Hematopoietic multipotent progenitor cell treated with erythropoietin and hydrocortisone succinate and interleukin-3 and kit ligand, for 17 days (in vitro differentiated cells): ENCODE measurements at regions not wholly inside any gene's neighbourhood (a gene's known extent, or its start where the extent isn't known, plus 50 kb on each side); places are given as distances from the start of the nearest gene placed in this dataset.

Source experiments
- DNase-seq: peaks from one replicate; pipeline ENCODE4 v3.0.0-alpha.2; 2015; ENCODE audit warnings: low spot score

DNA sequence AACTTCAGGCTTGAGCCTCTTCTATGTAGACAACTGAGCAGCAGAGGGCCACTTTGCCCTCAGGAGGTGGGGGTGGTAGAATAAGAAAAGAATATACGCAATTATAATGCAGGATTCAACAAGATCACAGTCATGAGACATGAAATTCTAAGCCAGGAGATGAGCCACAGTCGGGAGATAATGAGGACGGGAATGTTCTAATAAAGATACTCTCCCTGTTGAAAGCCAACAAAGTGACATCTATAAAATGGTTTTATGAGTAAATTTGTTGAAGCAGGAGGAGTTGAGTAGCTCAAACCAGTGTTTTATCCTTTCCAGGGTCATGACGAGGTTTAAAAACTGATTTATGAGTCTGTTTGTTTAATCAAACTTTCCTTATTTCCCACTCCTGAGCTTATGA, 152.0 kb upstream of the SERP2 start:
- no peak for DNase-seq

DNA sequence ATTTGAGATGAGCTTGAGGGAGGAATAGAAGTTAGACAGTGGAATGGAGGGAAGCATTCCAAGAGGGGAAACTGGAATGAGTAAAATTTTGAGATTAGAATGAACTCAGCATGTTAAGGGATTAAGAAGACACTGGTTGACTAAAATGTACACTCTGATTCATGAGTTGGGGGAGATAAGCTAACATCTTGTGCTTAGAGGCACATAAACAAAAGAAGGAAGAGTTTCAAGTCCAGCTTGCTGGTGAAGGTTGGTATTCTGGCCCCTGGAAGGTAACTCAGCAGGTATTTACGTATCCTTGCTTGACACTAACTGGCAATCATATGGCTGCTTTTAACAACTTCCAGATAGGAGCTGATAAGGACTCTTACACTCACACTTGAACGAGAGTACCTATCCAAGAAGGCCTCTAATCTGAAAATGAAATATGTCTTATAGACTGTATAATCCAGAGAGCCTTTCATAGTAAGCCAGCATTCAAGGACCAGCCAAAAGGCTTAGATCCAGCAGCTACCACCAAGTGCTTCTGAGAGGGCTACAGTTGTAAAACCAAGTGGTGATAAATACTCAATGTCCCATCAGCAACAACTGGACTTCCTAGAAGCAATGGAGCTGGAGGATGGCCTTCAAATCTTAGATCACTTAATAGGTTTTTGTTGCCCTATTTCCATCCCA, 149.7 kb upstream of the SERP2 start:
- no peak for DNase-seq

DNA sequence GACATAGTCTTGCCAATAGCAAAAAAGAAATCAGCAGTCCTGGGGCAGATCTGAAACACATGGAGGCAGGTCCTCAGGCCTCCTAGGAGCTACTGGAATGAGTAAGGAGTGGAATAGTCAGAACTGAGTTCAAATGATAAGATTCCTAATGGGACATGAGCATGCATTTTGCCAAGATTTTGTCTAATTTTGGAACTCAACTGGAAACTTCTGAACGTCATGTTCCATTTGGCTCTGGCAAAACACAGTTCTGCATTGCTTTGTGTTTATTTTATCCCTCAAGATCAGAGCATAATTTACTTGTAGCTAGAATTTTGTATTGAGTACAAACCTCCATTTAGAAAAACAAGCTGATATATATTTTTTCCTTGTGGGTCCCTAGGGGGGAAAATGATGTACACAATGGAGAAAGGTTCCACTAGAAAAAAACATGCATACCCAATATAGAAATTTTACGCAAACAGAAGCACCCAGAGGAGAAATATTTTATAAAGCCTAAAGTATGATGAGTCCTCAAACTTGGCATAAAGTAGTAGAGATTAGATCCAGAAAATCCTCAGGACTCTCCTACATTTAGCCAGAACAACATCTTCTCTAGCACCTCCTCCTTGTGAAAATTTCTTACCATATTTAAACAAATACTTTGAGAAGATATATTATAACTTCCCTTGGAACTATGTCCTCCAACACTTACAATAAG, 149.0 kb upstream of the SERP2 start:
- no peak for DNase-seq

DNA sequence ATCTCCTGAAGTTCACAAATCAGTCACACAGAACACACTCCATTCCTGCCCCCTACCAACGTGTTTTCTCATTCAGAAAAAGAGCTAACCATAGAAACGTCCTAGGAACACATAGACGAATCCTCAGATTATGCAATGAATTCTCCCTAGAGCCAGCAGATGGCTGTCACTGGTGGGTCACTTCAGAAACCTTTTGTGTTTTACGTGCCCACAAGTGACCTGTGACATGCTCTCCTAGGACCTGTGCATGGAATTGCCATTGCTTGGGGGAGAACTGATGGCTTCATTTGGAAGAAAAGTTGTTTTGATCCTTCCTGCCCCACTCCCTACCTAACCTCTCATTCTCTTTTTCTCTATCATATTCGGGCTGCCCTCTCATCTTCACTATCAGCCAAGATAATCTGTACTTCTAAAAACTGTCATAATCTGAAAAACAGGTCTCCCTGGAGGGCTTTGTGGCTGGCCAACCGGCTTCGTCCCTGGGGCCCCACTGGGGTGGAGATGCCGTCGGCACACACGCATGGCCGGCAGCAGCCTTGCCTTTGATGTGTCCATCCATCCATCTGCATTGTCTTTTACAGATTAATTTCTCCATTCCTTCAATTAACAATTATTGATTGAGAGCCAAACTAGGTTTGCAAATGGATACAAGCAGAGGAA, 144.1 kb upstream of the SERP2 start:
- no peak for DNase-seq

DNA sequence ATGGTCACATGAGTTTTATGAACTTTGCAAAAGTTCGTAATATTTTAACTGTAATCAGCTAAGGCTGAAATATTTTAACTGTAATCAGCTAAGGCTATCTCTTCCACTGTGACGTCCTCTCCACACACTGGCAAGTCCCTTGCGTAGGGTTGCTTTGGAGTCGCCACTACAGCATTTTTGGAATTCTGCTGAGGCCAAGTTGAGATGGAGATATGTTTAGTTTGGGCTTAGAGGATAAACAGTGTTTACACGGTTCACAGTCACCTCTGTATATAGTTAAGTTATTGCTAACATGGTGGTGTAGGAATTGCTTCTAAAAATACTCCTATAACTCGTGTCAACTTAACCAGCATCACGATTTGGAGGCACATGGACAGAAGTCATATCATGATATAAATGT, 143.6 kb upstream of the SERP2 start:
- no peak for DNase-seq

DNA sequence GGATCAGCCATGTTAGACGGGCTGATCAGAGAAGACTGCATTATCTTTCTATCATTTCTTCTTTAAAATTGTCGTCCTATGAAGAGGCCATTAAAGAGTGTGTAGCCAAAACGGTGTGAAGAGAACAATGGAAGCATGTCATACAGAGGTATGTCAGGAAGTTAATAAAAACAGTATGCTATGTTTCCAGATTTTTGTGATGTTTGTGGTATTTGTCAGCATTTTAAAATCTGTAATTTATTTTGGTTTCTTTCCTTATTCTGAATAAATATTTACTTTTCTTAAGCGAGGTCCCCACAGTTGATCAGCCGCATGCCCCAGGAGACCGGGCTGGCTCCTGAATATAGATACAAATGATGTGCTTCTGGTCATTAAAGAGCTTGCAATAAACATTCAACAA, 142.9 kb upstream of the SERP2 start:
- DNase-seq, result no peak

DNA sequence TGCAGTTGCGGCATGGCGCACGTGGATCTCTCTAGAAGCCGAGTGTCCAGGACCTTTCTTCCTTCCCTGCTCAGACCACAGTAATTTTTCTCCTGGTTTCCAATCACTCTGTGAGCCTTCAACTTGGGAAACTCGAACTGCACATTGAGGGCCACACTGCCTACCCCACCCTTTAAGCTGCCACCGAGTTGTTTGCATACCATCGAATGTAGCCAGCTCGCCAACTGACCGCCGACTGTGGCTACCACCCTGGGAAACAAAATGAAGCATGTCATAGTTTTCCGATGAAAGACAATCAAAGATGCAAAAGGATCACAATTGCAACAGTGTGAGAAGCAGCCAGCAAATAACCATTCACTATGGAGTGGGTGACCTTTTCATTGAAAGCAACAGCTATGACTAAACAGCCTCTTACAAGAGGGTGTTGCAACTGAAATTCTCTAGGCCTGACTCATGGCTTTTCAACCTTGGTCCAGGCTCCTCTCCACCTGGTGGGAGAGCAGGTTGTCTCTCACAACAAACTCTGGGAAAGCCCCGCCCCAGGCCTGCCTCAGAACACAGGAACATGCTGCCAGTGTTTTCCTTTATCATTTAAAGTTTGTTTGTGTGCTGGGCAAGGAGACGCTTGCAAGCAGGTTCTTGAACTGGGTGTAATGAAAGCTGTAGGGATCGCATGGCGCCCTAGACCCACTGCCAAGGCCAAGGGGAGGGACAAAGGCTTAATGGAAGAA, 141.7 kb upstream of the SERP2 start:
- no peak for DNase-seq

DNA sequence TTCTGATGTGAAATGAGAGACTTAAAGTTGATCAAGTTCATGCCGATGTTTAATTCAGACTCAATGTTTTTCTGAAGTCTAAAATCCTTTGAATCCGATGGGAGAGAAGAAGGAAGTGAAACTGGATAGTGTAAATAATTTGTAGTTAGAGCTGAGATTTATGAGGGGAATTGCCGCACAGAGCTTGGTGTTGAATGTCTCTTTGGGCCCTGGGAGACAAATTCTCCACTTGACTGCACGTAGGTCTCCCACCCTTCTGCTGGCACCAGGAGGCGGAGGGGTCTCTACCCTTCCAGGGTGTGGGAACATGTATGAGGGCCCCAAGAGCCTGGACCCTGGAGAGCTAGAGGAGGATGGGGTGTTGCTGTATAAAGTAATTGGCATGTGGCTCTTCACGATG, 140.8 kb upstream of the SERP2 start:
- DNase-seq, result no peak

DNA sequence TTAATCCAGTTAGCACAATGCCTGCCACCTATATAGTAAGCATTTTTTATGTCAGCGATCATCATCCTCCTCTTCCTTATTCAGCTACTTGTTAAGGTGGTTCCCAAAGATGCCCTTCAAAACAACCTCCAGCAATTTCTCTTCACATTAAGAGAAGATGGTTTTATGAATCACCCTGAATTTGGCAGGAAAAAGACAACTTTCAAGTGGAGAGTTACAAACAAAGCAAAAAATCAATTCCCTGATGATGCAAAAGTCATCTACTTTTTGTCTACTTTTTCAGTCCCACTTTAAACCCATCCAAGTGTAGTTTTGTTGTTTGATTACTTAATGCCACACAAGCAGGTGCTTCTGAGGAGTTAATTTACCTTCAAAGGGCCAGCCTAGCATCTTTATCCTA, 139.1 kb upstream of the SERP2 start:
- no peak for DNase-seq

DNA sequence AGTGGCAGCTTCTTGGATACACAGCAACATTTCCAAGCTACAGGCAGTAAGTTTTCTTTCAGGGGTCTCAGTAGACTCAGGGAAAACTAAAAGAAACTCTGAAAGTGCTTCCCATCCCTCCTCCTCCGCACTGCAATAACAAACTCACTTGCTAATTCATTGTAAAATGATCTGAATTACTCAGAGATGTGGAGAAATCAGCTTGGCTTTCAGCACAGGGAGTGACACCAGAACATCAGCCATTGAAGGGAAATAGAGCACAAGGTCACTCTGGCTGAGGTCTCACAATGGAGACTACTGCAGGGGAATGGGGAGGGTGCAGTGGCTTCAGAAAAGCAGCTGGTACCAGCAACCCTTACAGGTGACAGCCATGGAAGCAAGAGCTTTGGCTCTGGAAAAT, 137.3 kb upstream of the SERP2 start:
- no peak for DNase-seq

DNA sequence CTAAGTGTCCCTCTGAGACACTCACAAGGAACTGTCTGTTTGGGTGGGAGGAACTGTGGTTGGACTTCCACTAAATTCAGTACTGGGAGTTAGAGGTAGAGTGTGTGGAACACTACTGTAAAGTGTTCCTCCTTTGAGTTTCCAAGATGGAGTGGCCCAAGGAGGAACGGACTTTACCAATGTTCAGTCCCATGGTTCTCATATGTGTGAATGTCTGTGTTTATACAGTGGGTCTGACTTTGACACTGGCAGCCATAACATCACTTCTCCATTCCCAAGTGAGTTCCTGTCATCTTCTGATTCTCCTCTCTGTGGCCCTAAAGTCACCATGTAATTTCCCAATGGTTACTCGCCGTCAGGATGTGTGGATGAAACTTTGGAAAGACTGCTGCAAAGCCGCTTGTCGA, 136.8 kb upstream of the SERP2 start:
- no peak for DNase-seq

DNA sequence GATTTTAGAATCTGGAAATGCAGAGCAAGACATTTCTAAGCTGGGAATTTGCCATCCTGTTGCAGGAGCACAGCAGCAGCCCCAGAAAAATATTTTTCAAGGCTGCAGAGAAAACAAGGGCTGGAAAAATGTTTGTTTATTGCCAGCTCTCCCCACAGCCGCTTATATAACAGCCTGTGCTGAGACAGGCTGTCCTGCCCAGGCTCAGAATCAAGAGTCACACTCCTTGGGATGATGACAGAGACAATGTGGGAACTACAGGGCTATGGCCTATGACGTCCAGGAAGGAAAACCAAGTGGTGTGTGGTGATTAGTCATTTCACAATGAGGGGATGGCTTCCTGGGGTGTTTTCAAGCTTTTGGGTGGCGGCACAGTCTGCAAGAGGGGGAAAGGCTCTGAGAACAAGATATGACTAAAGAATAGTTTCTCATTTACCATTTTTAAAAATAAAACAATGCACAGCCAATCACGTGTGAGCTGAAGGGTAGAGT, 136.3 kb upstream of the SERP2 start:
- DNase-seq, result no peak

DNA sequence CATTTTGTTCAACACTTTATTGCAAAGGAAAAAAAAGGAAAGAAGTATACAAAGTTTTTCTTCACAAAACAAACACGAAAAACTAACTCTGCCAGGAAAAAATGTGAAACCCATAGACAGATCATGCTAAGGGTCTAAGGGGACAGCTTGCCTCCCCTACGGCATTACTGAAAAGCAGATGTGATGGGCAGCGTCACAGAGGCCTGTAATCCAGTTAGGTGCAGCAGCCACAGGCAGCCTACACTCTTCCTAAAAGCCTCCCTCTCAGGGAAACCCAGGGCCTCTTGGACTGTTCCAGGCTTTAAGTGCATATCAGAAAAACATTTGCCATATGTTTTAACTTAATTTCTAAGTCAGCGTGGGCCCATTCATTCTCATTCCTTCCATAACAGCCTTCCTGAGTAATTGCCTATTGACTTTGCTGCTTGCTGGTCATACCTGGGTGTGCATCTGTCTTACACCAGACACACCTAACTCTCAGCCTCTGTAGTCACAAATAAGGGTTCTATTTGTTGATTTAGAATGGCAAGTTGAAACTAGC, 135.7 kb upstream of the SERP2 start:
- no peak for DNase-seq

DNA sequence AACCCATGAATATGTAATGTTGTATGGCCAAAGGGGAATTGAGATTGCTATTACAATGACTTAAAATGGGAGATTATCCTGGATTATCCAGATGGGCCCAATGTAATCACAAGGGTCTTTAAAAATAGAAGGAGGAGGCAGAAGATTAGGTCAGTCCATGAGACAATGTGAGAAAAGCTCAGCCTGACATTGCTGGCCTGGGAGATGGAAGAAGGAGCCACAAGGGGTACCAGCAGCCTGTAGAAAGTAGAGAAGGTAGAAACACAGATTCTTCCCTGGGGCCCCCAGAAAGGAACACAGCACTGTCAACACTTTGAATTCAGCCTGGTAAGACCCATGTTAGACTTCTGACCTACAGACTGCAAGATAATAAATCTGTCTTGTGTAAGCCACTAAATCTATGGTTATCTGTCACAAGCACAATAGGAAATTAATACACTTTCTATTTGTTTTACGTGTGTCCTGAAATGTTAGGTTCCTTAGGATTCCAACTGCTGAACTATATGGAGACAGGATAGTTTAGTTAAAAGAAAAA, 132.9 kb upstream of the SERP2 start:
- DNase-seq, result no peak

DNA sequence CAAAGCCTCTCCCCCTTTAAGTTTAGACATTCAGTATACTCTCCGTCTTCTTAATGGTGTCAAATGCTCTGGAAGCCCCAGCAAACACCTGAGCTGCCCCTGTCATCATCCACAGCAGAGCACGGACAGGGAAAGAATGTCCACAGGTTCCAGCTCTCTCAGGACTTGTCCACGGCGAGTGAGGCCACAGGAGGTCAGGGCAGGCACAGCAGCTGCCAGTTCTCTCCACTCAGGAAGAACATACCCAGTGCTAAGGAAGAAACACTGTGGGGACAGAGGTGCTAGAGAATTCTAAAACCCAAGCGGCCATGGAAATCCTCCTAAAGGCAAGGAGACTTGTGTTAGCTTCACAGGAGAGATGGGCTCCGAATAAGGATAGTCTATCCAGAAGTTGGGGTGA, 132.0 kb upstream of the SERP2 start:
- DNase-seq, result no peak

DNA sequence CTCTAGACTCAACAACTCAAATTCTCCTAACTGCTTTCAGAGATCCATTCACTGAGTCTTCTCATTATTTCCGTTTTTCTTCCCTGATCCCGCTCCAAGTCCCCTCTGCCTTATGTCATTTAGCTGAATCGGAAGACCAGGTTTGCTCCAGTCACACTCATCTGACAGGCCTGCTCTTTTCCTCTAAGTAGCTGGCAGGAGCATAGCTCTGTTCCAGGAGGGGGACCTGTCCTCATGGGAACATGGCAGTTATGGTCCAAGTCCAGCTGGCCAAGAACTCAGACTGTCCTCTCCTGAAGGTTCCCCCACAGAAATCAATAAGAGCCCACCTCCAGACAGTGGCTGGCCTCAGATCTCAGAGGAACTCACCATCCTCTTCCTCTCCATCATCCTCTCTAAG, 130.9 kb upstream of the SERP2 start:
- no peak for DNase-seq

DNA sequence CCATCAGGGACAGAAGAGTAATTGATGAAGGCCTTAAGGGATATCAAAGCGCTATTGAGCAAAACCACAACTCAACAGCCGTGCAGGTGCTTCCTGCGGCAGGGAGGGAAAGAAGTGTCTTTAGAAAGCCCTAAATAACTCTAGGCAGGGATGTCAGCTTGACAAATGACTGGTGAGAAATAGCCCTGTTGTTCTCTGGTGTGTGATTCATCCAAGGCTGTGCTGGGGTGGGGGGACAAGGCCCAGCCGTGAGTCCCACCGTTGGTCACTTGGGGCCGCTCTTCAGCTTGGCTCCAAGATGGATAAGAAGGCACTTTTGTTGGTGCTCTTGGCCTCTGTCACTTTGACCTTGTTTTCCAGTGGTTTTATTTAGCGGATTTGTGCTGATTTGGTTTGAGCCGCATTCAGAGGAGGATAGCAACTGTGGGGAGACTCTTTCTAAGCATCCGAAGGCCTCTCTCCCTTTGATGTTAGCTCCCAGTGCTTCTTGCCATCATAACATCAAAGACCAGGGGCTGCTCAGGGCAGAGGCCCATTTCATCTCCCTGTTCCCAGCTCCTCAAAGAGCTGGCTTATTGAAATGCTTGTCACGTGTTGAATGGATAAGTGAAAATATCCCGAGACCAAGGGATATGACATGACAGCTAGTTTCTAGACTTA, 130.3 kb upstream of the SERP2 start:
- peak; percentile 54 for DNase-seq

DNA sequence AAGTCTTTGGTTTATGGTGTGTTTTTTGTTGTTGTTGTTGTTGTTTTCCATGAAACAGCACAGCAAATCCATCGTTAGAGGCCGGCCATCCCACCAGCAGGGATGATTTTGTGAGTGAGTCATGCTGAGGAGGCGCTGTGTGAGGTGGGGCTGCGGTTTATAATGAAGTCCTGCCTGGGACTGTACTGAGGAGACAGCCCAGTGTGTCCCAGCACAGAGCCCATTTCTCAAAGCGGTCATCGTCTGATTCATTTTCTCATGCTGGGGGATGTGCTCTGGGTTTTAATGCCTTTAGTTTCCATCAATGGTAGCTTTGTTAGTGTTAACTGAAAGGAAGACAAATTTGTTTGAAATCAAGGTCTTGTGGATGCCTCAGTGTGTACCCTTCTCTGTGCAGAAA, 129.3 kb upstream of the SERP2 start:
- DNase-seq, result no peak

DNA sequence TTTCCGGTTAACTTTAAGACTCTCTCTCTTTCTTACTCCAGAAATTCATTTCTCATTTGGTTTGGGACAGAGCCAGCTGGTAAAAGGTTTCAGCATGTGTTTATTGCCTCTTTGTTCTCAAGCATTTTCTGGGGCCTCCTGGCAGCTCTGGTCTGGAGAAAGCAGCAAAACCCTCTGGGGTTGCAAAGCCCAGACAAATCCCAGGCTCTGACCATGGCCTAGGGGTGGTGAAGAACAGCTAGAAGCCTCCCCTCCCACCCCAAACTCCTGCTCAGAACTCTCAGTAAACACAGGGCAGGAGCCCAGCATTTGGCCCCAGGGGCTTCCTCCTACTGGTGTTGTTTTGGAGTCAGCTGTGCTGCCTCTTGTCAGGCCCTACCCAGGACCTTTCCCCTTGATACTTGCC, 124.2 kb upstream of the SERP2 start:
- DNase-seq, result no peak

DNA sequence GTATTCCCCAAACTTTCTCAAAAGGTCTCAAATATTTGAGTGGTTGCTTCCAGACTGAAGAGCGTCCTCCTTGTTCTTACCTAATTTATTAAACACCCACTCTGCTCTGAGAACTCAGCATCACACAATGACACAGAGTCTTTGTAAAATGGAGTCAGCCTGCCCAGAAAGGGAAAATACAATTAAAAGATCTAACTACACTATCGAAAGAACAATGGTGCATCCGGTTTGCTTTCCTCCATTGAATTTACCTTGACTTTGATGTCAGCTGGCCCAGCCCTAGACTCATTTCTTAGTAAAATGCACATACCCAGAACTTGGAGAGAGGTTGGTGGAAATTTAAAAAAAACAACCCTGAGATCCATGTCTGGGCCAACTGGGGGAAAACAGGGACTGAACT, 120.7 kb upstream of the SERP2 start:
- DNase-seq, result no peak

DNA sequence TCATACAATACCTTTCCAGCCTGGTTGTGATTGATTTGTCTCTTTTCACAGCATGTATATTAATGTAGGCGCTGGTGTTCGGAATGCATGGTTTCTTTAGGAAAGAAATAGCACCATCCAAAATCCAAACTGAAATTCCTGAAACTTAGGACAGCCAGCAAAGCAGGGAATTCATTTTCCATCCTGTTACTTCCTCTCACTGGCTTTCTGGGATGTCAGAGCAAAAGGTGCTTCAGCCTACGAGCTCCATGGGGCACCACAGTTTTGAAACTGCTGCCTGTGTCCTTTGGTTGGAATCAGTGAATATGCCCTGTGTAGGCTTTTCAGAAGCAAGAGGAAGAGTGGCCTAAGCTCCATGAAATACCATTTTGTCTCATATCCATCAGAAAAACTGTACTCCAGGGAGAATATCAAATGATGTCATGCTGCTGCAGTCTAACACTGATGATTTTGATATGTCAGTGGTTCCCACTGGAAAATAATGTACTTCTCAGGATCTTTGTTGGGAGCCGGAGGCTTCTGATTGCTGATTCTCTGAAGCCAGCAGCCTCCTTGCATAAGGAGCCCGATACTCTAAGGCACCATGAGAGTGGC, 117.8 kb upstream of the SERP2 start:
- DNase-seq, result no peak
